Activated CD4-positive, alpha-beta memory T cell treated with anti-CD3 and anti-CD28 coated beads, Interleukin-2, amount 10 ng/mL, durations not matched to agents 7 days and 5 days (primary cell): ENCODE measurements at regions not wholly inside any gene's neighbourhood (a gene's known extent, or its start where the extent isn't known, plus 50 kb on each side); places are given as distances from the start of the nearest gene placed in this dataset.

ENCODE experiments used
- CTCF ChIA-PET: fragments of 350-600 bp; sonication (Branson Sonifier 250); formaldehyde crosslinking; loops from one replicate; lab custom pipeline; 2021; ENCODE audit warnings: antibody characterized with exemption, inconsistent platforms; lab: Charles Lee
- POLR2A ChIA-PET: fragments of 350-600 bp; sonication (Branson Sonifier 250); formaldehyde crosslinking; loops from one replicate; lab custom pipeline; 2021; ENCODE audit warnings: antibody characterized with exemption; lab: Charles Lee
- DNase-seq: peaks from one replicate; pipeline ENCODE4 v3.0.0-alpha.2; 2020
- H3K27ac Mint-ChIP-seq: one replicate; pipeline ENCODE4 v1.8.0; 2021; ENCODE audit warnings: mild to moderate bottlenecking, mixed read lengths
- H3K27me3 Mint-ChIP-seq: one replicate; pipeline ENCODE4 v1.8.0; 2021; ENCODE audit warnings: mixed read lengths
- H3K36me3 Mint-ChIP-seq: one replicate; pipeline ENCODE4 v1.8.0; 2021; ENCODE audit warnings: low read depth, mixed read lengths
- H3K4me1 Mint-ChIP-seq: one replicate; pipeline ENCODE4 v1.8.0; 2021; ENCODE audit warnings: mixed read lengths
- H3K4me3 Mint-ChIP-seq: one replicate; pipeline ENCODE4 v1.8.0; 2021; ENCODE audit warnings: mild to moderate bottlenecking, mixed read lengths
- H3K9me3 Mint-ChIP-seq: one replicate; pipeline ENCODE4 v1.8.0; 2021; ENCODE audit warnings: mixed read lengths

DNA sequence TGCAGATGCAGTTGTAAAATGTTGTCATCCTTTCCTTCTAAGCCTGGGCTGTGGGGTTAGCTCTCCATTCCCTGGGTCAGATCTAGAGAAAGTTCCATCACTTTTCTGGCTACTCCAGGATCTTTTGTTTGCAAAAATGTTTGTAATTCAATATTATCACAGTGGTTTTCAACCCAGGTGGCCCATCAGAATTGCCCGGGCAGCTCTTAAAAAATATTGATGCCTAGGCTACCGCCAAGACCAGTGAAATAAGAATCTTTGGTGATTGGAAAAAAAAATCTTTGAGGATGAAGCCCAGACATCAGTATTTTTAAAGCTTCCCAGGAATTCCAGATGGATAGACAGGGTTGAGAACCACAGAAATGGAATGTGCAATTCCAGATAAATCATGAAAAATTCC is 232.5 kb upstream of the SPRED2 start:
- POLR2A ChIA-PET, result no interaction called here
- peaks cover 6% of the 10 kb centered on the region for H3K9me3 Mint-ChIP-seq

GRCh38 chr2:65663831-65664407 is 231.5 kb upstream of the SPRED2 start:
- Mint-ChIP-seq H3K9me3 (peaks cover 6% of the 10 kb centered on the region), H3K27me3 (peaks cover 9% of the 10 kb centered on the region), H3K4me1 (peaks cover 9% of the 10 kb centered on the region), H3K4me3 (no peak overlapping the region), H3K36me3 (no peaks in the 10 kb centered on the region), H3K27ac (no peak overlapping the region)
- ChIA-PET POLR2A (no interaction called here), CTCF (interaction anchor here (1.0 kb wide), 1 partner anchor 24 kb away, joined by 3 read pairs; no protein-coding TSS in a partner anchor)
- no peak for DNase-seq

More for the DNA sequence above, 232.5 kb upstream of the SPRED2 start:
- Mint-ChIP-seq H3K4me1 (peaks cover 9% of the 10 kb centered on the region), H3K27ac (no peak overlapping the region), H3K4me3 (no peak overlapping the region), H3K36me3 (no peaks in the 10 kb centered on the region), H3K27me3 (peaks cover 9% of the 10 kb centered on the region)
- CTCF ChIA-PET, result interaction anchor here (1.0 kb wide), 1 partner anchor 25 kb away, joined by 3 read pairs; no protein-coding TSS in a partner anchor
- DNase-seq, result no peak

- H3K9me3 Mint-ChIP-seq, result no peaks in the 10 kb centered on the region
- H3K36me3 Mint-ChIP-seq, result no peaks in the 10 kb centered on the region
- peaks cover 9% of the 10 kb centered on the region for H3K4me1 Mint-ChIP-seq
- ChIA-PET POLR2A (no interaction called here), CTCF (no interaction called here)
- no peak overlapping the region for H3K4me3 Mint-ChIP-seq
- H3K27me3 Mint-ChIP-seq, result peaks cover 9% of the 10 kb centered on the region
- no peak for DNase-seq
- H3K27ac Mint-ChIP-seq, result no peak overlapping the region
Observed at GRCh38 chr2:65662654-65663432, 230.4 kb upstream of the SPRED2 start.

- Mint-ChIP-seq H3K9me3 (no peaks in the 10 kb centered on the region), H3K4me3 (no peak overlapping the region), H3K27ac (no peak overlapping the region), H3K36me3 (no peaks in the 10 kb centered on the region), H3K4me1 (peaks cover 9% of the 10 kb centered on the region), H3K27me3 (peaks cover 13% of the 10 kb centered on the region)
- DNase-seq, result no peak
- CTCF ChIA-PET, result interaction anchor here (0.7 kb wide), 1 partner anchor 22 kb away, joined by 3 read pairs; no protein-coding TSS in a partner anchor
- POLR2A ChIA-PET, result no interaction called here
Observed at GRCh38 chr2:65661980-65662653, 229.7 kb upstream of the SPRED2 start.

DNA sequence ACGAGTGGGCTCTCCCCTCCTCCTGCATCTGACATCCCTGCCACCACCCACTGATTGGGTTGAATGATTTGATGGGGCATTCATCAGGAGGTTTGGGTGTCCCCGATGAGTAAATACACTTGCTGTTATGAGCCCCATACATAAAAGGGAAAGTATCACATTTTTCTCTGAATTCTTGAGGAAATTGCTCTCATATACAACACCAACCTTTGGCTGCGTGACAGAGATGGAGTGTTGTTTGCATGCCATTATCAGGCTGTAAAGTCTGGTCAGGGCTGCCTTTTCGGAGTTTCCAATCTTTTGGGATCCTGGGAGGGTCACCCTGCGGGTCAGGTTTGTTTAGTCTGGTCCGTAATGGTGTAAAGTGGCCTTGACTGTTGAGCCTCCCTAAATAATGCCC is 227.9 kb upstream of the SPRED2 start:
- H3K9me3 Mint-ChIP-seq, result no peaks in the 10 kb centered on the region
- CTCF ChIA-PET, result no interaction called here
- H3K4me1 Mint-ChIP-seq, result no peaks in the 10 kb centered on the region
- POLR2A ChIA-PET, result no interaction called here
- H3K27ac Mint-ChIP-seq, result no peak overlapping the region
- no peak overlapping the region for H3K4me3 Mint-ChIP-seq
- H3K27me3 Mint-ChIP-seq, result peaks cover 15% of the 10 kb centered on the region
- DNase-seq, result no peak
- H3K36me3 Mint-ChIP-seq, result no peaks in the 10 kb centered on the region

DNA sequence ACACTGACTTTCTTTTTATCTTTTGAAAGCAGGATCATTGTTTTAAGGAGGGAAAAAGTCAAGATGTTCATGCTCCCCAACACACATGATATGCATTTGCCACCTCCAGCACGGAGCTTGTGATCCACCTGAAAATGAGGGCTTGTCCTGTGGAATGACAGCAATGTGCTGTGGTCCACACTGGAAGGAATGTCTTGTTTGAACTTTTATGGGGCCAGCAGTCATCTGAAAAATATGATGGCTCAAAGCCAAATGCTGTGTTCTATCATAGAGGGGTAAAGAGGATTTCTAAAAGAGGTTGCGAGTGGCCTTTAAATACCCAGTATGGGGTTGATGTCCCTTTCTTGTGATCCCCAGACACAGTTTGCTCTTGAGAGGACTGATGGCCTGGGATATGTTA is 226.5 kb upstream of the SPRED2 start:
- POLR2A ChIA-PET, result no interaction called here
- Mint-ChIP-seq H3K27me3 (peaks cover 16% of the 10 kb centered on the region), H3K4me3 (no peak overlapping the region), H3K36me3 (no peaks in the 10 kb centered on the region), H3K4me1 (no peaks in the 10 kb centered on the region), H3K9me3 (no peaks in the 10 kb centered on the region), H3K27ac (no peak overlapping the region)
- CTCF ChIA-PET, result no interaction called here
- DNase-seq, result no peak

- Mint-ChIP-seq H3K27me3 (peaks cover 14% of the 10 kb centered on the region), H3K4me1 (no peaks in the 10 kb centered on the region), H3K36me3 (no peaks in the 10 kb centered on the region), H3K9me3 (no peaks in the 10 kb centered on the region), H3K4me3 (no peak overlapping the region), H3K27ac (no peak overlapping the region)
- DNase-seq, result no peak
- CTCF ChIA-PET, result no interaction called here
- POLR2A ChIA-PET, result no interaction called here
Observed at GRCh38 chr2:65658266-65658665, 225.9 kb upstream of the SPRED2 start.

GRCh38 chr2:65656160-65656718 is 223.8 kb upstream of the SPRED2 start:
- Mint-ChIP-seq H3K4me3 (no peak overlapping the region), H3K36me3 (no peaks in the 10 kb centered on the region), H3K4me1 (no peaks in the 10 kb centered on the region), H3K9me3 (no peaks in the 10 kb centered on the region), H3K27ac (no peak overlapping the region), H3K27me3 (peaks cover 12% of the 10 kb centered on the region)
- ChIA-PET CTCF (no interaction called here), POLR2A (no interaction called here)
- no peak for DNase-seq

GRCh38 chr2:65655000-65655399 is 222.6 kb upstream of the SPRED2 start:
- Mint-ChIP-seq H3K9me3 (no peaks in the 10 kb centered on the region), H3K4me1 (no peaks in the 10 kb centered on the region), H3K4me3 (no peak overlapping the region), H3K27ac (no peak overlapping the region), H3K36me3 (no peaks in the 10 kb centered on the region), H3K27me3 (peaks cover 12% of the 10 kb centered on the region)
- DNase-seq, result no peak
- POLR2A ChIA-PET, result no interaction called here
- CTCF ChIA-PET, result no interaction called here

- POLR2A ChIA-PET, result no interaction called here
- Mint-ChIP-seq H3K36me3 (no peaks in the 10 kb centered on the region), H3K4me1 (no peaks in the 10 kb centered on the region), H3K4me3 (no peak overlapping the region), H3K27me3 (peaks cover 12% of the 10 kb centered on the region), H3K9me3 (no peaks in the 10 kb centered on the region), H3K27ac (no peak overlapping the region)
- DNase-seq, result no peak
- CTCF ChIA-PET, result no interaction called here
Observed at GRCh38 chr2:65654496-65654895, 222.1 kb upstream of the SPRED2 start.

- ChIA-PET CTCF (interaction anchor here (1.5 to 1.7 kb wide), 2 partner anchors 9 to 12 kb away, joined by 4 read pairs; no protein-coding TSS in a partner anchor), POLR2A (no interaction called here)
- H3K9me3 Mint-ChIP-seq, result no peaks in the 10 kb centered on the region
- H3K4me3 Mint-ChIP-seq, result no peak overlapping the region
- H3K27ac Mint-ChIP-seq, result no peak overlapping the region
- DNase-seq, result no peak
- no peaks in the 10 kb centered on the region for H3K4me1 Mint-ChIP-seq
- peaks cover 8% of the 10 kb centered on the region for H3K27me3 Mint-ChIP-seq
- no peaks in the 10 kb centered on the region for H3K36me3 Mint-ChIP-seq
Observed at GRCh38 chr2:65652066-65652465, 219.7 kb upstream of the SPRED2 start.

GRCh38 chr2:65649811-65650589 is 217.6 kb upstream of the SPRED2 start:
- Mint-ChIP-seq H3K4me1 (no peaks in the 10 kb centered on the region), H3K4me3 (no peak overlapping the region), H3K27ac (no peak overlapping the region), H3K36me3 (no peaks in the 10 kb centered on the region), H3K9me3 (no peaks in the 10 kb centered on the region), H3K27me3 (peaks cover 6% of the 10 kb centered on the region)
- ChIA-PET POLR2A (no interaction called here), CTCF (interaction anchor here (0.9 to 1.7 kb wide), 2 partner anchors 9 to 10 kb away, joined by 3 to 4 read pairs; no protein-coding TSS in a partner anchor)
- no peak for DNase-seq
